ENCODE measurements at regions not wholly inside any gene's neighbourhood (a gene's known extent, or its start where the extent isn't known, plus 50 kb on each side); places are given as distances from the start of the nearest gene placed in this dataset.

DNA sequence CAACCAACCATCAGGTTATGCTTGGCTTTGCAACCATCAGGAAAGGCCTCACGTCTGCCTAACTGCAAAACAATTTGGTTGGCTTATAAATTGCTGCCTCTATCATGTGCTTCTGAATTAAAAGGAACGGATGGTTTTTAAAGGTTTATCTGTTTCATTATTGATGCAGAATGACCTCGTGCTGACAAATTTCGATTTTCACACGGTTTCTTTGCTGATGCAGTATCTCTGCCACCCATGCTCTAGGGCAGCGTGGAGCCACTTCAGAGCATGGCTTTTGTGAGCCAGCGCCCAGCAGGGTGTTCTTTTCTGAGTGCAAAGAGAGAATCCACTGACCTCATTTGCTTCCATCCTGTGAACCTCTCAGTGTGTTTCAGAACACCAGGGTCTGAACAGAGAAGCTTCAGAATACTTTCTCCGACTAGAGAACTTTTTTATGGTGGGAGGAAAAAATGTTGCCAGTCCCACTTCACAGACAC lies 143.1 kb upstream of the L3MBTL4 start:
- no peaks in the 10 kb centered on the region for H3K4me1 ChIP-seq (ENCODE audit: control insufficient read depth in 4 of 4, insufficient read depth in 4 of 4, low read length in 3 of 4)
- H3K36me3 ChIP-seq (ENCODE audit: control insufficient read depth in 4 of 4, insufficient read depth in 3 of 4, low read depth in 1 of 4, low read length in 3 of 4): no peaks in the 10 kb centered on the region
- H3K27ac ChIP-seq (ENCODE audit: low read depth in 1 of 2, low read length in 2 of 2): no peak overlapping the region
- no peak for DNase-seq (ENCODE audit: low spot score)
- H3K9ac ChIP-seq (ENCODE audit: low read depth in 1 of 2, low read length in 2 of 2): no peak overlapping the region
- TF ChIP-seq, protein P1, sequence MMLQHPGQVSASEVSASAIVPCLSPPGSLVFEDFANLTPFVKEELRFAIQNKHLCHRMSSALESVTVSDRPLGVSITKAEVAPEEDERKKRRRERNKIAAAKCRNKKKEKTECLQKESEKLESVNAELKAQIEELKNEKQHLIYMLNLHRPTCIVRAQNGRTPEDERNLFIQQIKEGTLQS (IDR thresholded peaks at IDR 0.05): no peak
- TF ChIP-seq YY1 (IDR thresholded peaks at IDR 0.05): no peak
- TF ChIP-seq RXRA (IDR thresholded peaks at IDR 0.05): no peak
- TF ChIP-seq, protein P2, sequence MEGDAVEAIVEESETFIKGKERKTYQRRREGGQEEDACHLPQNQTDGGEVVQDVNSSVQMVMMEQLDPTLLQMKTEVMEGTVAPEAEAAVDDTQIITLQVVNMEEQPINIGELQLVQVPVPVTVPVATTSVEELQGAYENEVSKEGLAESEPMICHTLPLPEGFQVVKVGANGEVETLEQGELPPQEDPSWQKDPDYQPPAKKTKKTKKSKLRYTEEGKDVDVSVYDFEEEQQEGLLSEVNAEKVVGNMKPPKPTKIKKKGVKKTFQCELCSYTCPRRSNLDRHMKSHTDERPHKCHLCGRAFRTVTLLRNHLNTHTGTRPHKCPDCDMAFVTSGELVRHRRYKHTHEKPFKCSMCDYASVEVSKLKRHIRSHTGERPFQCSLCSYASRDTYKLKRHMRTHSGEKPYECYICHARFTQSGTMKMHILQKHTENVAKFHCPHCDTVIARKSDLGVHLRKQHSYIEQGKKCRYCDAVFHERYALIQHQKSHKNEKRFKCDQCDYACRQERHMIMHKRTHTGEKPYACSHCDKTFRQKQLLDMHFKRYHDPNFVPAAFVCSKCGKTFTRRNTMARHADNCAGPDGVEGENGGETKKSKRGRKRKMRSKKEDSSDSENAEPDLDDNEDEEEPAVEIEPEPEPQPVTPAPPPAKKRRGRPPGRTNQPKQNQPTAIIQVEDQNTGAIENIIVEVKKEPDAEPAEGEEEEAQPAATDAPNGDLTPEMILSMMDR (IDR thresholded peaks at IDR 0.05; ENCODE audit: low read depth, low read length, missing input control): no peak
- TF ChIP-seq FOXA1 (IDR thresholded peaks at IDR 0.05): no peak
- TF ChIP-seq HNF4G (IDR thresholded peaks at IDR 0.05): no peak
- TF ChIP-seq, protein P3, sequence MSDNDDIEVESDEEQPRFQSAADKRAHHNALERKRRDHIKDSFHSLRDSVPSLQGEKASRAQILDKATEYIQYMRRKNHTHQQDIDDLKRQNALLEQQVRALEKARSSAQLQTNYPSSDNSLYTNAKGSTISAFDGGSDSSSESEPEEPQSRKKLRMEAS (IDR thresholded peaks at IDR 0.05): no peak
- TF ChIP-seq HNF4A (conservative IDR thresholded peaks at IDR 0.05): no peak
- no peak for TF ChIP-seq NR2F2 (IDR thresholded peaks at IDR 0.05)
- TF ChIP-seq, protein P4, sequence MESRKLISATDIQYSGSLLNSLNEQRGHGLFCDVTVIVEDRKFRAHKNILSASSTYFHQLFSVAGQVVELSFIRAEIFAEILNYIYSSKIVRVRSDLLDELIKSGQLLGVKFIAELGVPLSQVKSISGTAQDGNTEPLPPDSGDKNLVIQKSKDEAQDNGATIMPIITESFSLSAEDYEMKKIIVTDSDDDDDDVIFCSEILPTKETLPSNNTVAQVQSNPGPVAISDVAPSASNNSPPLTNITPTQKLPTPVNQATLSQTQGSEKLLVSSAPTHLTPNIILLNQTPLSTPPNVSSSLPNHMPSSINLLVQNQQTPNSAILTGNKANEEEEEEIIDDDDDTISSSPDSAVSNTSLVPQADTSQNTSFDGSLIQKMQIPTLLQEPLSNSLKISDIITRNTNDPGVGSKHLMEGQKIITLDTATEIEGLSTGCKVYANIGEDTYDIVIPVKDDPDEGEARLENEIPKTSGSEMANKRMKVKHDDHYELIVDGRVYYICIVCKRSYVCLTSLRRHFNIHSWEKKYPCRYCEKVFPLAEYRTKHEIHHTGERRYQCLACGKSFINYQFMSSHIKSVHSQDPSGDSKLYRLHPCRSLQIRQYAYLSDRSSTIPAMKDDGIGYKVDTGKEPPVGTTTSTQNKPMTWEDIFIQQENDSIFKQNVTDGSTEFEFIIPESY (IDR thresholded peaks at IDR 0.05): no peak
- H3K9me3 ChIP-seq (ENCODE audit: control insufficient read depth in 4 of 4, low read length in 3 of 4): no peaks in the 10 kb centered on the region
- 78% methylated on average over 8 of the region's 8 CpGs for WGBS
- H3K27me3 ChIP-seq (ENCODE audit: control insufficient read depth in 4 of 4, insufficient read depth in 4 of 4, low read length in 3 of 4): peaks cover 0 to 8% (median 0%) of the 10 kb centered on the region in 4 donors
- no peak overlapping the region for H3K4me3 ChIP-seq (ENCODE audit: low read depth in 1 of 3, low read length in 3 of 3)

DNA sequence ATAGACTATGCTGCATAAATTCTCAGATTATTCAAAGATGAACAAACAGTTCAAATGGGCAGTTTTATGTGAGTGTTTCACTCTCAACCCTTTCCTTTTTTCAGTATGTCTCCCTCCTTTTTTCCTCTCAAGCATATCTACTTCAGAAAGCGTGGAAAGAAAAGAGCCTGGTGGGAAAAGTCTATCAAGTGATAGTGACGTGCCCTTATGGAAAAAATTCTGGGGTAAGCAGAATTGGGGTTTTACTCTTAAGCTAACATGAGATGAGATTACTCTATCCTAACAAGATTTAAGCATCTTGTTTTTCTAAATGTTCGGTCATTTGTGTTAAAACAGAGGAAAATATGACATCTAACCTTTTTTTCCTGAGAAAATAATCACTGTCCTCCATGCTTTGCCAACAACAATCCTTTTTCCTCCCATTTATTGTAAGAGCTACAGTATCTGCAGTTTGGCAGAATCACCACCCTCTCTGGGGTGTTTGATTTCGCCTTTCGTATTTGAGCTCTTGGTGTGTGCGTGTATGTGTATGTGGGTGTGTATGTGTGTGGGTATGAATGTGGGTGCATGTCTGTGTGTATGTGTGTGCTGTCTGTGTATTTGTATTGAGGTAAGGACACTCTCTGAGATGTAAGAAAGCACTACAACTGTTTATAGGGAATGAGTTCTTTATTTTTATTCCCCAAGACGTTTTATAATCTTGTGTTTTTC lies 143.9 kb upstream of the L3MBTL4 start:
- Histone ChIP-seq H3K4me1 (ENCODE audit: control insufficient read depth in 4 of 4, insufficient read depth in 4 of 4, low read length in 3 of 4) (no peaks in the 10 kb centered on the region), H3K9me3 (ENCODE audit: control insufficient read depth in 4 of 4, low read length in 3 of 4) (no peaks in the 10 kb centered on the region), H3K27me3 (ENCODE audit: control insufficient read depth in 4 of 4, insufficient read depth in 4 of 4, low read length in 3 of 4) (peaks cover 0 to 8% (median 0%) of the 10 kb centered on the region in 4 donors), H3K27ac (ENCODE audit: low read depth in 1 of 2, low read length in 2 of 2) (no peak overlapping the region), H3K36me3 (ENCODE audit: control insufficient read depth in 4 of 4, insufficient read depth in 3 of 4, low read depth in 1 of 4, low read length in 3 of 4) (no peaks in the 10 kb centered on the region), H3K9ac (ENCODE audit: low read depth in 1 of 2, low read length in 2 of 2) (no peak overlapping the region), H3K4me3 (ENCODE audit: low read depth in 1 of 3, low read length in 3 of 3) (no peak overlapping the region)
- no peak for TF ChIP-seq EGR1 (IDR thresholded peaks at IDR 0.05; ENCODE audit: low read depth in 2 of 2)
- no peak for TF ChIP-seq RXRA (IDR thresholded peaks at IDR 0.05)
- TF ChIP-seq, protein P4 (IDR thresholded peaks at IDR 0.05): no peak
- no peak for TF ChIP-seq FOXA1 (IDR thresholded peaks at IDR 0.05)
- TF ChIP-seq, protein P5, sequence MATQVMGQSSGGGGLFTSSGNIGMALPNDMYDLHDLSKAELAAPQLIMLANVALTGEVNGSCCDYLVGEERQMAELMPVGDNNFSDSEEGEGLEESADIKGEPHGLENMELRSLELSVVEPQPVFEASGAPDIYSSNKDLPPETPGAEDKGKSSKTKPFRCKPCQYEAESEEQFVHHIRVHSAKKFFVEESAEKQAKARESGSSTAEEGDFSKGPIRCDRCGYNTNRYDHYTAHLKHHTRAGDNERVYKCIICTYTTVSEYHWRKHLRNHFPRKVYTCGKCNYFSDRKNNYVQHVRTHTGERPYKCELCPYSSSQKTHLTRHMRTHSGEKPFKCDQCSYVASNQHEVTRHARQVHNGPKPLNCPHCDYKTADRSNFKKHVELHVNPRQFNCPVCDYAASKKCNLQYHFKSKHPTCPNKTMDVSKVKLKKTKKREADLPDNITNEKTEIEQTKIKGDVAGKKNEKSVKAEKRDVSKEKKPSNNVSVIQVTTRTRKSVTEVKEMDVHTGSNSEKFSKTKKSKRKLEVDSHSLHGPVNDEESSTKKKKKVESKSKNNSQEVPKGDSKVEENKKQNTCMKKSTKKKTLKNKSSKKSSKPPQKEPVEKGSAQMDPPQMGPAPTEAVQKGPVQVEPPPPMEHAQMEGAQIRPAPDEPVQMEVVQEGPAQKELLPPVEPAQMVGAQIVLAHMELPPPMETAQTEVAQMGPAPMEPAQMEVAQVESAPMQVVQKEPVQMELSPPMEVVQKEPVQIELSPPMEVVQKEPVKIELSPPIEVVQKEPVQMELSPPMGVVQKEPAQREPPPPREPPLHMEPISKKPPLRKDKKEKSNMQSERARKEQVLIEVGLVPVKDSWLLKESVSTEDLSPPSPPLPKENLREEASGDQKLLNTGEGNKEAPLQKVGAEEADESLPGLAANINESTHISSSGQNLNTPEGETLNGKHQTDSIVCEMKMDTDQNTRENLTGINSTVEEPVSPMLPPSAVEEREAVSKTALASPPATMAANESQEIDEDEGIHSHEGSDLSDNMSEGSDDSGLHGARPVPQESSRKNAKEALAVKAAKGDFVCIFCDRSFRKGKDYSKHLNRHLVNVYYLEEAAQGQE (IDR thresholded peaks at IDR 0.05): no peak
- no peak for TF ChIP-seq GABPA (IDR thresholded peaks at IDR 0.05 in 1 of 2, conservative IDR thresholded peaks at IDR 0.05 in 1 of 2)
- no peak for TF ChIP-seq RAD21 (IDR thresholded peaks at IDR 0.05)
- no peak for TF ChIP-seq FOXA2 (IDR thresholded peaks at IDR 0.05)
- TF ChIP-seq, protein P1 (IDR thresholded peaks at IDR 0.05): no peak
- TF ChIP-seq, protein P2 (IDR thresholded peaks at IDR 0.05; ENCODE audit: low read depth, low read length, missing input control): no peak
- 70% methylated on average over 7 of the region's 7 CpGs for WGBS
- DNase-seq (ENCODE audit: low spot score): no peak
